ENCODE measurements at regions not wholly inside any gene's neighbourhood (a gene's known extent, or its start where the extent isn't known, plus 50 kb on each side); places are given as distances from the start of the nearest gene placed in this dataset.

- DNase-seq (ENCODE audit: extremely low spot score, unreplicated experiment): no peak
- H3K9me3 Mint-ChIP-seq: no peaks in the 10 kb centered on the region
- H3K4me3 Mint-ChIP-seq: no peak overlapping the region
- H3K4me1 Mint-ChIP-seq (ENCODE audit: unreplicated experiment): peaks cover 4% of the 10 kb centered on the region
- no peak for TF ChIP-seq CTCF (conservative IDR thresholded peaks at IDR 0.05)
- no peaks in the 10 kb centered on the region for H3K27me3 Mint-ChIP-seq
- no peak overlapping the region for H3K27ac Mint-ChIP-seq
- no peaks in the 10 kb centered on the region for H3K36me3 Mint-ChIP-seq
Observed at GRCh38 chr2:16126517-16127275, 186.3 kb downstream of the MYCN start.

DNA sequence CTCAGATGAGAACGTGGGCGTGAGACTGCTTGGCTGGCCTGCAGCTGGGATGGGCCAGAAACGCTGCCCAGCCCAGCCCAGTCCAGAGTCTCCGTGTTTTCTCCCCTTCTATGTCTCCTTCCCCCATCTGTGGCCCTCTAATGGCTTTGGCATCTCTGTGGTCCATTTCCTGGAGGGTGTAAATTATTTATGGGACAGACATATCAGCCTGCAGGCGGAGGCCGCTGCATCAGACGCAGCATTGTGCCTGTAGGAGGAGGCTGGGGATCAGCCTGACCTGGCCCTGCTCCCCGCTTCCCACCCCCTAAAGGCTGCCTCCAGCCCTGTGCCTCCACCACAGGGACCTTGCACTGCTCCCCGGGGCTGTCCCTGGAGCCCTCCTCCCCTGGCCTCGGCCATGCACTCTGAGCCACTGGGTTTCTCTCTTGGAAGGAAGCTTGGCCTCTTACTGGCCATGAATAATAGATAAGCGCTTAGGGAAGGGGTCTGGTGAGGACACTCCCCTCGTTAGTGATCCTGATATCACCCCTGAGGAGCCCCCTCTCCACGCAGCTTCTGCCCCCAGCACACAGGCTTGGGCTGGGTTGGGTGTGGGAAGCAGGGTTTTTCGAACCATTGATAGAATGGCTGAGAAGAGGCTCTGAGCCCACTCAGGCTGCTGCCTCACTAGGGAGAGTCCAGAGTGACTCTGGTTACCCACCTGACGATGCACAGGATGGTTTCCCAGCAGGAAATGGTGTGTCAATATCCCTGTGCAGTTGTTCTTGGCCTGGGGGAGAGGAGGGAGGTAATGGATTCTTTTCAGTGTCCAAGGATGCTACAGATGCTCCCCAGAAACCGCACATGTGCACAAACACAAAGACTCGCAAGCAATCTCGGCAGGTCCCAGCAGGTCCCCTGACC, 185.5 kb downstream of the MYCN start:
- Mint-ChIP-seq H3K36me3 (no peaks in the 10 kb centered on the region), H3K4me1 (ENCODE audit: unreplicated experiment) (peaks cover 4% of the 10 kb centered on the region), H3K9me3 (no peaks in the 10 kb centered on the region), H3K4me3 (no peak overlapping the region), H3K27me3 (no peaks in the 10 kb centered on the region), H3K27ac (no peak overlapping the region)
- DNase-seq (ENCODE audit: extremely low spot score, unreplicated experiment): no peak
- TF ChIP-seq CTCF (conservative IDR thresholded peaks at IDR 0.05): no peak

- no peaks in the 10 kb centered on the region for H3K36me3 Mint-ChIP-seq
- H3K27me3 Mint-ChIP-seq: no peaks in the 10 kb centered on the region
- no peak for TF ChIP-seq CTCF (conservative IDR thresholded peaks at IDR 0.05)
- H3K9me3 Mint-ChIP-seq: no peaks in the 10 kb centered on the region
- H3K4me1 Mint-ChIP-seq (ENCODE audit: unreplicated experiment): peaks cover 4% of the 10 kb centered on the region
- no peak for DNase-seq (ENCODE audit: extremely low spot score, unreplicated experiment)
- no peak overlapping the region for H3K27ac Mint-ChIP-seq
- no peak overlapping the region for H3K4me3 Mint-ChIP-seq
Observed at GRCh38 chr2:16124881-16125613, 184.7 kb downstream of the MYCN start.

GRCh38 chr2:16123856-16124780, 183.8 kb downstream of the MYCN start:
- Mint-ChIP-seq H3K4me3 (no peak overlapping the region), H3K4me1 (ENCODE audit: unreplicated experiment) (peaks cover 4% of the 10 kb centered on the region), H3K27me3 (no peaks in the 10 kb centered on the region), H3K36me3 (no peaks in the 10 kb centered on the region), H3K9me3 (no peaks in the 10 kb centered on the region), H3K27ac (no peak overlapping the region)
- no peak for DNase-seq (ENCODE audit: extremely low spot score, unreplicated experiment)
- no peak for TF ChIP-seq CTCF (conservative IDR thresholded peaks at IDR 0.05)

- Mint-ChIP-seq H3K27ac (no peak overlapping the region), H3K4me1 (ENCODE audit: unreplicated experiment) (peaks cover 4% of the 10 kb centered on the region), H3K4me3 (no peak overlapping the region), H3K9me3 (no peaks in the 10 kb centered on the region), H3K36me3 (no peaks in the 10 kb centered on the region), H3K27me3 (no peaks in the 10 kb centered on the region)
- no peak for DNase-seq (ENCODE audit: extremely low spot score, unreplicated experiment)
- TF ChIP-seq CTCF (conservative IDR thresholded peaks at IDR 0.05): no peak
Observed at GRCh38 chr2:16123421-16123820, 183.1 kb downstream of the MYCN start.

Data from type B pancreatic cell (in vitro differentiated cells).